ENCODE measurements at regions not wholly inside any gene's neighbourhood (a gene's known extent, or its start where the extent isn't known, plus 50 kb on each side); places are given as distances from the start of the nearest gene placed in this dataset.

DNA sequence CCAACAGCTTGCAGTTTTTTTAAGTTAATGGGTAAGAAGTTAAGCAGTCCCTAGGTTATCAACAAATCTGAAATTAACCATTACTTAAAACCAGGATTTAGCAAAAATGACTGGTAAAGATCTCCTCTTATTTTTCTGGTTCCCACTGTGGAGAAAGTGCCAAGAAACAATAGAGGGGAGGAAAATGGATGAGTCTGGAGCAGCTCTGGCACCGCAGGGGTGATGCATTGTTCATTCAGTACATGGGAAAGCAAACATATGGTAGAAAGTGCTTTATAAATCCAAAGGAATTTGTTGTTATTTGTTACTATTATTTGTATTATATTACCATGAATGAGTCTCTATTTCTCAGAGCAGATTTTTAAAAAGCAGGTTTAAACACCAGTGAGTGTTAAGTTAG is 92.2 kb downstream of the DYRK2 start:
- ChIA-PET CTCF (ENCODE audit: partially characterized antibody) (interaction anchor here (1.3 kb wide), 1 partner anchor 27 kb away, joined by 3 read pairs; no protein-coding TSS in a partner anchor), POLR2A (ENCODE audit: partially characterized antibody) (no interaction called here)
- no peak overlapping the region for H3K23ac ChIP-seq (ENCODE audit: insufficient read length)
- no peak overlapping the region for H2BK5ac ChIP-seq (ENCODE audit: low read depth, low read length)
- H4K8ac ChIP-seq (ENCODE audit: extremely low read depth, insufficient read depth, low read length) = no peak overlapping the region
- no peak overlapping the region for H4K91ac ChIP-seq (replicated peaks; ENCODE audit: insufficient read length, low read length)
- H3K27me3 ChIP-seq (replicated peaks in 1 of 4; ENCODE audit: control insufficient read depth in 3 of 4, extremely low read depth in 1 of 4, insufficient read depth in 3 of 4, low read length in 3 of 4) = no peaks in the 10 kb centered on the region; a peak in 1 of 7 replicates
- DNase-seq (ENCODE audit: low read depth in 1 of 2, low spot score in 2 of 2) = no peak
- H2AK5ac ChIP-seq (ENCODE audit: low read depth, low read length) = no peak overlapping the region
- no peaks in the 10 kb centered on the region for H4K20me1 ChIP-seq (replicated peaks in 1 of 2; ENCODE audit: control insufficient read depth in 1 of 2, insufficient read depth in 2 of 2, low read length in 2 of 2)
- no peak overlapping the region for H3K4ac ChIP-seq (replicated peaks; ENCODE audit: insufficient read length, low read depth, low read length)
- H3K9me3 ChIP-seq (ENCODE audit: insufficient read depth in 2 of 2, low read depth in 1 of 2, low read length in 1 of 2) = no peaks in the 10 kb centered on the region
- H3K79me1 ChIP-seq (ENCODE audit: low read depth, low read length) = no peaks in the 10 kb centered on the region
- H3K36me3 ChIP-seq (ENCODE audit: control insufficient read depth in 2 of 4, insufficient read depth in 4 of 4, low read length in 3 of 4) = no peaks in the 10 kb centered on the region
- no peak overlapping the region for H3K4me3 ChIP-seq (ENCODE audit: extremely low read depth in 1 of 4, insufficient read depth in 2 of 4, low read depth in 3 of 4, low read length in 4 of 4)
- H2AFZ ChIP-seq (ENCODE audit: low read length) = no peak overlapping the region
- H4K5ac ChIP-seq (ENCODE audit: insufficient read length, low read depth, low read length) = no peak overlapping the region
- H2BK120ac ChIP-seq (replicated peaks; ENCODE audit: low read depth, low read length) = no peak overlapping the region
- H3K23me2 ChIP-seq (ENCODE audit: low read depth, low read length) = no peaks in the 10 kb centered on the region
- no peak overlapping the region for H3K56ac ChIP-seq (replicated peaks; ENCODE audit: insufficient read length, low read depth, low read length)
- H3K9ac ChIP-seq (replicated peaks in 1 of 4; ENCODE audit: extremely low read depth in 1 of 4, low read depth in 3 of 4, low read length in 3 of 4) = no peak overlapping the region
- WGBS, 2 experiments (ENCODE audit: extremely low coverage in 1 of 2, insufficient coverage in 1 of 2, insufficient read length in 1 of 2, insufficient replicate concordance in 2 of 2, low coverage in 1 of 2, low lambda C conversion rate in 2 of 2, missing lambda C conversion rate in 1 of 2) = 80% methylated on average over 1 of the region's 1 CpG; no CpG with 5 or more reads in 1 of the 2 experiments
- H3K4me1 ChIP-seq (replicated peaks in 1 of 4; ENCODE audit: control insufficient read depth in 3 of 4, insufficient read depth in 4 of 4, low read length in 3 of 4) = peaks cover 0 to 10% (median 2%) of the 10 kb centered on the region in 4 experiments; a peak in 2 of 7 replicates
- no peak overlapping the region for H2BK20ac ChIP-seq (ENCODE audit: low read length)
- H3K79me2 ChIP-seq (ENCODE audit: control insufficient read depth in 1 of 2, insufficient read depth in 2 of 2, low read length in 2 of 2) = no peaks in the 10 kb centered on the region
- no peak overlapping the region for H2BK15ac ChIP-seq (ENCODE audit: low read length)
- no peak overlapping the region for H3K27ac ChIP-seq (ENCODE audit: low read depth, low read length)
- no peak for FAIRE-seq
- H3K14ac ChIP-seq (ENCODE audit: insufficient read length) = no peak overlapping the region
- H3K4me2 ChIP-seq (ENCODE audit: insufficient read depth in 1 of 2, low read depth in 2 of 2, low read length in 2 of 2) = no peak overlapping the region
- H2BK12ac ChIP-seq (ENCODE audit: low read depth, low read length) = no peak overlapping the region
- no peak overlapping the region for H3K18ac ChIP-seq (ENCODE audit: extremely low read depth, low read length)
- TF ChIP-seq SP4 (IDR thresholded peaks at IDR 0.05; ENCODE audit: low read length) (no peak), POLR2A (IDR thresholded peaks at IDR 0.05; ENCODE audit: control extremely low read depth in 1 of 2, low read depth in 2 of 2, low read length in 2 of 2) (no peak), CBX8 (IDR thresholded peaks at IDR 0.05; ENCODE audit: borderline replicate concordance, low read depth, low read length) (no peak), SUZ12 (IDR thresholded peaks at IDR 0.05; ENCODE audit: low read length) (no peak), PHF8 (conservative IDR thresholded peaks at IDR 0.05; ENCODE audit: low read depth, low read length) (no peak), MAFK (IDR thresholded peaks at IDR 0.05; ENCODE audit: low read depth, low read length) (no peak), GTF2F1 (IDR thresholded peaks at IDR 0.05; ENCODE audit: borderline replicate concordance, low read depth, low read length) (no peak), EZH2 (IDR thresholded peaks at IDR 0.05; ENCODE audit: low read depth, low read length, severe bottlenecking) (no peak), SIN3A (conservative IDR thresholded peaks at IDR 0.05 in 1 of 2, IDR thresholded peaks at IDR 0.05 in 1 of 2; ENCODE audit: low read depth in 1 of 2, low read length in 2 of 2) (no peak), SRF (IDR thresholded peaks at IDR 0.05; ENCODE audit: low read depth, low read length) (no peak), POLR2AphosphoS5 (IDR thresholded peaks at IDR 0.05; ENCODE audit: low read depth, low read length) (no peak), SP1 (IDR thresholded peaks at IDR 0.05; ENCODE audit: low read depth, low read length) (no peak), HDAC6 (IDR thresholded peaks at IDR 0.05; ENCODE audit: low read depth, low read length) (no peak), JUND (IDR thresholded peaks at IDR 0.05; ENCODE audit: low read length) (no peak), TBP (IDR thresholded peaks at IDR 0.05; ENCODE audit: low read depth, low read length) (no peak), CHD1 (IDR thresholded peaks at IDR 0.05; ENCODE audit: low read depth, low read length) (no peak)

Data from H1 (cell line).